ENCODE measurements at regions not wholly inside any gene's neighbourhood (a gene's known extent, or its start where the extent isn't known, plus 50 kb on each side); places are given as distances from the start of the nearest gene placed in this dataset.

DNA sequence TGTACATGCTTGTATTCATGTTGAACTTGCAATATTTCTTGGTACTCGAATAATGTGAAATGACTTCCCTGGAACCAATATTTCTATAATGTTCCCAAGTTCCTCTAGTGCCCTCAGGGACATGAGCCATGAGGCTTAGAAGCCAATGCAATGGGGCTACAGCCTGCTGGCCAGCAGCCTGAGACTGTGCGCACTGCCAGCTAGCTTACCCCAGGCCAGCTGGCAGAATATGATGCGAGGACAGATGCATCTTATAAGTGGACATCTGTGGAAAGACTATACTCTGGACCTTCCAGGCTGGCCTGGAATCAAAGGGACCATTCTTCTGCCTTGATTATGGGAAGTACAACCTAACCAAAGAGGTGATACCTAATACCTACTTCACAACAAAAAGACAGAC lies 1862.0 kb upstream of the ACO1 start:
- Histone ChIP-seq H3K27ac (ENCODE audit: insufficient read length, low read depth, low read length) (no peak overlapping the region), H4K91ac (ENCODE audit: insufficient read length, low read depth, low read length) (no peak overlapping the region), H3K9ac (ENCODE audit: extremely low read depth, insufficient read length, low read length) (no peak overlapping the region), H3K4me1 (ENCODE audit: insufficient read depth, low read length) (no peaks in the 10 kb centered on the region), H2BK12ac (ENCODE audit: insufficient read length, low read depth, low read length) (no peak overlapping the region), H3K23me2 (ENCODE audit: insufficient read length, low read depth, low read length, poor library complexity, severe bottlenecking) (no peaks in the 10 kb centered on the region), H3K14ac (ENCODE audit: insufficient read depth, low read length) (no peak overlapping the region), H3K27me3 (ENCODE audit: insufficient read depth, low read length) (no peaks in the 10 kb centered on the region), H2AFZ (ENCODE audit: low read length) (no peak overlapping the region), H3K9me3 (ENCODE audit: control insufficient read depth, low read depth, low read length) (no peaks in the 10 kb centered on the region), H3K79me2 (ENCODE audit: insufficient read depth, low read length) (no peaks in the 10 kb centered on the region), H2BK20ac (ENCODE audit: low read depth, low read length, poor library complexity, severe bottlenecking) (no peak overlapping the region), H2AK5ac (ENCODE audit: insufficient read length, low read length) (no peak overlapping the region), H3K23ac (ENCODE audit: insufficient read length, low read depth, low read length) (no peak overlapping the region), H4K8ac (replicated peaks; ENCODE audit: insufficient read length, low read depth, low read length) (no peak overlapping the region), H3K79me1 (ENCODE audit: insufficient read depth, low read depth, low read length, poor library complexity, severe bottlenecking) (no peaks in the 10 kb centered on the region), H2BK15ac (ENCODE audit: low read depth, low read length) (no peak overlapping the region), H4K5ac (ENCODE audit: insufficient read length, low read depth, low read length) (no peak overlapping the region), H2BK5ac (ENCODE audit: insufficient read length, low read length) (no peak overlapping the region), H3K56ac (ENCODE audit: insufficient read length, low read depth, low read length) (no peak overlapping the region), H3T11ph (ENCODE audit: low read length) (no peak overlapping the region), H3K18ac (ENCODE audit: insufficient read length, low read depth, low read length) (no peak overlapping the region), H3K4me2 (ENCODE audit: insufficient read depth, insufficient read length, low read length) (no peak overlapping the region), H3K4ac (ENCODE audit: low read depth, low read length) (no peak overlapping the region), H2BK120ac (ENCODE audit: low read depth, low read length, poor library complexity, severe bottlenecking) (no peak overlapping the region), H4K20me1 (ENCODE audit: control insufficient read depth, insufficient read depth, insufficient read length) (no peaks in the 10 kb centered on the region)
- TF ChIP-seq, protein P1, sequence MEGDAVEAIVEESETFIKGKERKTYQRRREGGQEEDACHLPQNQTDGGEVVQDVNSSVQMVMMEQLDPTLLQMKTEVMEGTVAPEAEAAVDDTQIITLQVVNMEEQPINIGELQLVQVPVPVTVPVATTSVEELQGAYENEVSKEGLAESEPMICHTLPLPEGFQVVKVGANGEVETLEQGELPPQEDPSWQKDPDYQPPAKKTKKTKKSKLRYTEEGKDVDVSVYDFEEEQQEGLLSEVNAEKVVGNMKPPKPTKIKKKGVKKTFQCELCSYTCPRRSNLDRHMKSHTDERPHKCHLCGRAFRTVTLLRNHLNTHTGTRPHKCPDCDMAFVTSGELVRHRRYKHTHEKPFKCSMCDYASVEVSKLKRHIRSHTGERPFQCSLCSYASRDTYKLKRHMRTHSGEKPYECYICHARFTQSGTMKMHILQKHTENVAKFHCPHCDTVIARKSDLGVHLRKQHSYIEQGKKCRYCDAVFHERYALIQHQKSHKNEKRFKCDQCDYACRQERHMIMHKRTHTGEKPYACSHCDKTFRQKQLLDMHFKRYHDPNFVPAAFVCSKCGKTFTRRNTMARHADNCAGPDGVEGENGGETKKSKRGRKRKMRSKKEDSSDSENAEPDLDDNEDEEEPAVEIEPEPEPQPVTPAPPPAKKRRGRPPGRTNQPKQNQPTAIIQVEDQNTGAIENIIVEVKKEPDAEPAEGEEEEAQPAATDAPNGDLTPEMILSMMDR (conservative IDR thresholded peaks at IDR 0.05), result no peak
- H3K4me3 Mint-ChIP-seq, result no peak overlapping the region
- H3K4me1 Mint-ChIP-seq, result no peaks in the 10 kb centered on the region
- DNase-seq, result no peak
- H3K36me3 Mint-ChIP-seq (ENCODE audit: insufficient read depth in 1 of 3, low read depth in 3 of 3), result no peaks in the 10 kb centered on the region
- H3K27me3 Mint-ChIP-seq (ENCODE audit: low read depth), result no peaks in the 10 kb centered on the region
- no peaks in the 10 kb centered on the region for H3K9me3 Mint-ChIP-seq
- WGBS (ENCODE audit: extremely low coverage, insufficient read length, low lambda C conversion rate), result no CpG with 5 or more reads among the region's 3 CpGs
- H3K27ac Mint-ChIP-seq, result no peak overlapping the region

All from H9 (cell line).